B cell (primary cell): ENCODE measurements at regions not wholly inside any gene's neighbourhood (a gene's known extent, or its start where the extent isn't known, plus 50 kb on each side); places are given as distances from the start of the nearest gene placed in this dataset.

Experiments used
- ATAC-seq: fragments of 200-7000 bp; cut with Tn5 transposase; one replicate; pipeline ENCODE4 v1.10.0; 2021; ENCODE audit warnings: low read depth, mild to moderate bottlenecking, moderate number of reproducible peaks, moderate library complexity
- CTCF ChIA-PET: fragments of 350-600 bp; sonication (Branson Sonifier 250); formaldehyde crosslinking; loops from one replicate; lab custom pipeline; 2021; ENCODE audit warnings: antibody characterized with exemption, inconsistent platforms; lab: Charles Lee
- POLR2A ChIA-PET: fragments of 350-600 bp; sonication (Branson Sonifier 250); formaldehyde crosslinking; loops from one replicate; lab custom pipeline; 2021; ENCODE audit warnings: antibody characterized with exemption; lab: Charles Lee
- DNase-seq: peaks from one replicate; pipeline ENCODE4 v3.0.0; 2013
- H2AFZ ChIP-seq: 2 replicates; pipeline ENCODE4 v1.6.1; 2012; ENCODE audit warnings: mild to moderate bottlenecking, low read depth, low read length; ENCODE audit not compliant: insufficient read depth, poor library complexity, severe bottlenecking
- H3K27ac ChIP-seq, 2 donors: 1 replicate in 1 of 2; 2 replicates in 1 of 2; pipeline ENCODE4 v1.5.1; 2012 to 2013; ENCODE audit warnings: low read length in 2 of 2, mild to moderate bottlenecking in 2 of 2, moderate library complexity in 1 of 2
- H3K27me3 ChIP-seq, 4 experiments: fragments of 200-600 bp in 1 of 4; sonication (generic) in 1 of 4; replicated peaks in 1 of 4; 1 replicate in 2 of 4; 2 replicates in 2 of 4; pipeline versions ENCODE4 v1.6.1 to v1.7.0; 2013 to 2016; ENCODE audit warnings: low read length in 3 of 4, mild to moderate bottlenecking in 2 of 4, mixed read lengths in 1 of 4, moderate library complexity in 1 of 4; ENCODE audit not compliant: insufficient read depth in 4 of 4, control insufficient read depth in 3 of 4; ENCODE audit errors: control extremely low read depth in 1 of 4
- H3K36me3 ChIP-seq, 2 experiments: replicated peaks in 1 of 2; 1 replicate in 1 of 2; 2 replicates in 1 of 2; pipeline versions ENCODE4 v1.6.1 to v1.7.1; 2013; ENCODE audit warnings: low read length in 1 of 2; ENCODE audit not compliant: insufficient read depth in 2 of 2, control insufficient read depth in 1 of 2; ENCODE audit errors: control extremely low read depth in 1 of 2, extremely low read depth in 1 of 2
- H3K4me1 ChIP-seq, 2 donors: fragments of 200-600 bp in 1 of 2; sonication (generic) in 1 of 2; 1 replicate in 1 of 2; 2 replicates in 1 of 2; pipeline versions ENCODE4 v1.5.1 to v1.6.1; 2013 to 2017; ENCODE audit warnings: low read length in 2 of 2; ENCODE audit not compliant: control insufficient read depth in 2 of 2, insufficient read depth in 2 of 2
- H3K4me2 ChIP-seq: replicated peaks from 2 replicates; pipeline ENCODE3; 2012; ENCODE audit warnings: mild to moderate bottlenecking, low read depth, low read length; ENCODE audit not compliant: poor library complexity, severe bottlenecking
- H3K4me3 ChIP-seq, 5 experiments: fragments of 200-600 bp in 1 of 5; sonication (generic) in 1 of 5; 1 replicate in 3 of 5; 2 replicates in 2 of 5; pipeline versions ENCODE4 v1.5.1 to v1.7.0; 2011 to 2016; ENCODE audit warnings: low read length in 4 of 5, mild to moderate bottlenecking in 4 of 5, low read depth in 2 of 5, control low read depth in 1 of 5, moderate library complexity in 1 of 5; ENCODE audit not compliant: insufficient read depth in 1 of 5; ENCODE audit errors: control extremely low read depth in 1 of 5, extremely low read depth in 1 of 5
- H3K79me2 ChIP-seq: fragments of 200-600 bp; sonication (generic); one replicate; pipeline ENCODE4 v1.6.0; 2016; ENCODE audit warnings: low read length; ENCODE audit not compliant: control insufficient read depth, insufficient read depth
- H3K9ac ChIP-seq: fragments of 200-600 bp; sonication (generic); 2 replicates; pipeline ENCODE4 v1.6.1; 2017; ENCODE audit warnings: mild to moderate bottlenecking, low read length, moderate library complexity
- H3K9me3 ChIP-seq, 3 donors: one replicate each; pipeline versions ENCODE4 v1.6.1 to v1.7.1; 2013; ENCODE audit warnings: low read length in 2 of 3; ENCODE audit not compliant: control insufficient read depth in 2 of 3, insufficient read depth in 1 of 3; ENCODE audit errors: control extremely low read depth in 1 of 3
- H4K20me1 ChIP-seq: 2 replicates; pipeline ENCODE4 v1.6.0; 2012; ENCODE audit warnings: mild to moderate bottlenecking, low read length; ENCODE audit not compliant: insufficient read depth, control insufficient read depth, poor library complexity, severe bottlenecking
- H3K27ac Mint-ChIP-seq: one replicate; pipeline ENCODE4 v1.8.0; 2021; ENCODE audit warnings: mixed read lengths
- H3K27me3 Mint-ChIP-seq: one replicate; pipeline ENCODE4 v1.8.0; 2021; ENCODE audit warnings: mixed read lengths
- H3K4me1 Mint-ChIP-seq: one replicate; pipeline ENCODE4 v1.8.0; 2021; ENCODE audit warnings: mixed read lengths
- H3K4me3 Mint-ChIP-seq: one replicate; pipeline ENCODE4 v1.8.0; 2021; ENCODE audit warnings: mixed read lengths
- H3K9me3 Mint-ChIP-seq: one replicate; pipeline ENCODE4 v1.8.0; 2022; ENCODE audit warnings: mixed read lengths; ENCODE audit not compliant: insufficient read depth
- EZH2 ChIP-seq: IDR thresholded peaks from 2 replicates; pipeline ENCODE4 v1.6.1; 2012; ENCODE audit warnings: borderline replicate concordance, low read depth, mild to moderate bottlenecking, moderate library complexity, low read length; ENCODE audit not compliant: insufficient read depth, poor library complexity, severe bottlenecking
- WGBS: methylation state at CpG from one replicate; pipeline ENCODE4 v1.1.5; 2013; ENCODE audit warnings: missing lambda C conversion rate; ENCODE audit not compliant: insufficient coverage; 5-methylcytosine and 5-hydroxymethylcytosine counted together
- intact Hi-C: fragments of 100-400 bp; cut with micrococcal nuclease; formaldehyde crosslinking; loops from one replicate; pipeline ENCODE4 v1.10.0; 2022
- TF ChIP-seq, protein P1 (sequence below): fragments of 200-600 bp; IDR thresholded peaks from one replicate; pipeline ENCODE4 v1.8.0; 2022; ENCODE audit warnings: antibody characterized with exemption, mild to moderate bottlenecking

DNA sequence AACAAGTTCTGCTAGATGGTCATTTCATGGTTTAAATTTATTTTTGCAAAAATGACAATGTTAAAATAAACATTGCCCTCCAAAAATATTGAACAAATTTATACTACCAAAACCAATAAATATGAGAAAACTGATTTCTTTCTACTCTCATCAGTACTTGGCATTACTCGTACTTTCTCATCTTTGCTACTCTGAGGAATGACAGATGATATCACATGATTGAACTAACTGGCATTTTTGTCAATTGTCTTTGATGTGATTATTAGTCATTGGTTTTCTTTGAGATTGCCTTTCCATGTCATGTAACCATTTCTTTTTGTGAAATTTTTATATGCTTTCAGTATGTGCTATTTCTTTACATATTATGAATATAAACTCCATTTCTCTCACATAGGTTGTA is 167.0 kb upstream of the ITGA4 start:
- Histone ChIP-seq H3K36me3 (no peaks in the 10 kb centered on the region), H3K4me2 (no peak overlapping the region), H3K79me2 (no peaks in the 10 kb centered on the region), H3K27ac (no peak overlapping the region), H3K27me3 (no peaks in the 10 kb centered on the region), H3K4me3 (no peak overlapping the region), H2AFZ (no peak overlapping the region), H3K9ac (no peak overlapping the region), H3K4me1 (no peaks in the 10 kb centered on the region), H4K20me1 (no peaks in the 10 kb centered on the region), H3K9me3 (peaks cover 0 to 8% (median 2%) of the 10 kb centered on the region in 3 donors)
- DNase-seq, result no peak
- TF ChIP-seq, protein P1, sequence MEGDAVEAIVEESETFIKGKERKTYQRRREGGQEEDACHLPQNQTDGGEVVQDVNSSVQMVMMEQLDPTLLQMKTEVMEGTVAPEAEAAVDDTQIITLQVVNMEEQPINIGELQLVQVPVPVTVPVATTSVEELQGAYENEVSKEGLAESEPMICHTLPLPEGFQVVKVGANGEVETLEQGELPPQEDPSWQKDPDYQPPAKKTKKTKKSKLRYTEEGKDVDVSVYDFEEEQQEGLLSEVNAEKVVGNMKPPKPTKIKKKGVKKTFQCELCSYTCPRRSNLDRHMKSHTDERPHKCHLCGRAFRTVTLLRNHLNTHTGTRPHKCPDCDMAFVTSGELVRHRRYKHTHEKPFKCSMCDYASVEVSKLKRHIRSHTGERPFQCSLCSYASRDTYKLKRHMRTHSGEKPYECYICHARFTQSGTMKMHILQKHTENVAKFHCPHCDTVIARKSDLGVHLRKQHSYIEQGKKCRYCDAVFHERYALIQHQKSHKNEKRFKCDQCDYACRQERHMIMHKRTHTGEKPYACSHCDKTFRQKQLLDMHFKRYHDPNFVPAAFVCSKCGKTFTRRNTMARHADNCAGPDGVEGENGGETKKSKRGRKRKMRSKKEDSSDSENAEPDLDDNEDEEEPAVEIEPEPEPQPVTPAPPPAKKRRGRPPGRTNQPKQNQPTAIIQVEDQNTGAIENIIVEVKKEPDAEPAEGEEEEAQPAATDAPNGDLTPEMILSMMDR, result no peak
- TF ChIP-seq EZH2, result no peak
- Mint-ChIP-seq H3K4me3 (no peak overlapping the region), H3K4me1 (no peaks in the 10 kb centered on the region), H3K9me3 (no peaks in the 10 kb centered on the region), H3K27ac (no peak overlapping the region), H3K27me3 (no peaks in the 10 kb centered on the region)
- POLR2A ChIA-PET, result no interaction called here
- ATAC-seq, result no peak
- no CpG with 5 or more reads among the region's 1 CpG for WGBS
- intact Hi-C loops, result no loop called here
- CTCF ChIA-PET, result interaction anchor here (0.9 kb wide), 1 partner anchor 111 kb away, joined by 4 read pairs; no protein-coding TSS in a partner anchor

DNA sequence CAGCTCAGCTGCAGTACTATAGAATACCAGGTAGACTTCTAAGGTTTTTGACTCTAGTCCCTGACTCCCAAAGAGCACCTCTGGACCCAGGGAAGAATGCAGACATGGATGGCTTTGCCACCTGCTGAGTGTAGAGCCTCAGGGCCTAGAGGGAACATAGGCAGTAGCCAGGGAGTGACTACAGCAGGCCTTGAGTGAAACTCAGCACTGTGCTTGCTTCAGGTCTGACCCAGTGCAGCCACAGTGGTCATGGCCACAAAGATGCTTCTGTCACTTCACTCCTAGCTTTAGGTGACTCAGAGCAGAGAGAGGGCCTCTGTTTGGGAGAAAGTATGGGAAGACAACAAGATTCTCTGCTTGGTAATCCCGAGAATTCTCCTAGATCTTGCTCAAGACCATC is 162.2 kb upstream of the ITGA4 start:
- TF ChIP-seq, protein P1, result no peak
- no peak for TF ChIP-seq EZH2
- no peak overlapping the region for H3K27ac ChIP-seq
- no peak for DNase-seq
- H3K4me2 ChIP-seq, result no peak overlapping the region
- no peaks in the 10 kb centered on the region for H4K20me1 ChIP-seq
- H3K4me1 ChIP-seq, result no peaks in the 10 kb centered on the region
- Mint-ChIP-seq H3K27ac (no peak overlapping the region), H3K9me3 (peaks cover 12% of the 10 kb centered on the region), H3K27me3 (no peaks in the 10 kb centered on the region), H3K4me1 (no peaks in the 10 kb centered on the region), H3K4me3 (no peak overlapping the region)
- CTCF ChIA-PET, result interaction anchor here (3.2 kb wide), 1 partner anchor 9 kb away, joined by 11 read pairs; no protein-coding TSS in a partner anchor
- H3K9me3 ChIP-seq, result peaks cover 0 to 8% (median 8%) of the 10 kb centered on the region in 3 donors
- intact Hi-C loops, result no loop called here
- POLR2A ChIA-PET, result no interaction called here
- H3K27me3 ChIP-seq, result no peaks in the 10 kb centered on the region
- no peak overlapping the region for H3K4me3 ChIP-seq
- no peak for ATAC-seq
- no peak overlapping the region for H3K9ac ChIP-seq
- H2AFZ ChIP-seq, result no peak overlapping the region
- 100% methylated on average over 1 of the region's 1 CpG for WGBS
- H3K36me3 ChIP-seq, result no peaks in the 10 kb centered on the region
- H3K79me2 ChIP-seq, result no peaks in the 10 kb centered on the region
